PC-9 (cell line): ENCODE measurements at regions not wholly inside any gene's neighbourhood (a gene's known extent, or its start where the extent isn't known, plus 50 kb on each side); places are given as distances from the start of the nearest gene placed in this dataset.

ENCODE experiments used
- BruUV-seq: library from RNA; stranded (reverse); fragments of 400-500 nt; replicated peaks from 2 replicates; lab custom pipeline; 2021; lab: Mats Ljungman, UMichigan
- CTCF ChIA-PET: fragments of 300-600 bp; sonication (Branson Sonifier 250); formaldehyde crosslinking; loops from one replicate; lab custom pipeline; 2022; ENCODE audit warnings: antibody characterized with exemption; lab: Charles Lee
- POLR2A ChIA-PET: fragments of 300-600 bp; sonication (Branson Sonifier 250); formaldehyde crosslinking; loops from one replicate; lab custom pipeline; 2022; ENCODE audit warnings: antibody characterized with exemption; ENCODE audit not compliant: unreplicated experiment; lab: Charles Lee
- DNase-seq, 2 experiments: peaks; one replicate each; pipeline versions ENCODE4 v3.0.0 to v3.0.0-alpha.2; 2015 to 2022; ENCODE audit warnings: mixed read lengths in 1 of 2
- H2AFZ ChIP-seq: fragments of 200-600 bp; sonication (generic); 2 replicates; pipeline ENCODE4 v1.8.1; 2017; ENCODE audit warnings: antibody characterized with exemption
- H3F3A ChIP-seq: fragments of 200-600 bp; sonication (generic); 2 replicates; pipeline ENCODE4 v1.8.1; 2017; ENCODE audit warnings: antibody characterized with exemption, mild to moderate bottlenecking, low read depth; ENCODE audit not compliant: insufficient read depth
- H3K27ac ChIP-seq: fragments of 200-600 bp; sonication (generic); 2 replicates; pipeline ENCODE4 v1.6.1; 2016; ENCODE audit warnings: mixed run types
- H3K27me3 ChIP-seq: fragments of 200-600 bp; sonication (generic); 2 replicates; pipeline ENCODE4 v1.6.1; 2016; ENCODE audit warnings: low read depth, mixed run types; ENCODE audit not compliant: insufficient read depth
- H3K36me3 ChIP-seq: fragments of 200-600 bp; sonication (generic); 2 replicates; pipeline ENCODE4 v1.6.1; 2016; ENCODE audit warnings: low read depth, mixed run types
- H3K4me1 ChIP-seq: fragments of 200-600 bp; sonication (generic); replicated peaks from 2 replicates; pipeline ENCODE4 v1.6.1; 2016; ENCODE audit warnings: mixed run types; ENCODE audit not compliant: insufficient read depth
- H3K4me2 ChIP-seq: fragments of 200-600 bp; sonication (generic); 2 replicates; pipeline ENCODE4 v1.6.1; 2017; ENCODE audit warnings: mixed run types
- H3K4me3 ChIP-seq: fragments of 200-600 bp; sonication (generic); 2 replicates; pipeline ENCODE4 v1.6.1; 2016; ENCODE audit warnings: mixed run types
- H3K79me2 ChIP-seq: fragments of 200-600 bp; sonication (generic); 2 replicates; pipeline ENCODE4 v1.6.1; 2017; ENCODE audit warnings: low read depth, mixed run types
- H3K9me2 ChIP-seq: fragments of 200-600 bp; sonication (generic); 2 replicates; pipeline ENCODE4 v1.8.1; 2017; ENCODE audit warnings: mild to moderate bottlenecking; ENCODE audit not compliant: insufficient read depth
- H3K9me3 ChIP-seq: fragments of 200-600 bp; sonication (generic); 2 replicates; pipeline ENCODE4 v1.8.1; 2016; ENCODE audit warnings: low read depth; ENCODE audit not compliant: insufficient read depth
- H4K20me1 ChIP-seq: fragments of 200-600 bp; sonication (generic); 2 replicates; pipeline ENCODE4 v1.8.1; 2017; ENCODE audit not compliant: insufficient read depth
- CTCF ChIP-seq: fragments of 200-600 bp; sonication (generic); conservative IDR thresholded peaks from 2 replicates; pipeline ENCODE4 v1.6.1; 2017; ENCODE audit warnings: mixed run types, antibody characterized with exemption, mild to moderate bottlenecking, moderate library complexity
- EZH2 ChIP-seq: fragments of 200-600 bp; sonication (generic); IDR thresholded peaks from 2 replicates; pipeline ENCODE4 v1.8.0; 2017; ENCODE audit warnings: antibody characterized with exemption, low read depth
- intact Hi-C: fragments of 100-400 bp; cut with micrococcal nuclease; formaldehyde crosslinking; loops from one replicate; pipeline ENCODE4 v1.10.0; 2022; ENCODE audit not compliant: unreplicated experiment

- no peak for TF ChIP-seq EZH2
- POLR2A ChIA-PET = no interaction called here
- peaks cover 43% of the 10 kb centered on the region for H3K27me3 ChIP-seq
Observed at GRCh38 chr2:175465101-175465500, 283.6 kb upstream of the ATP5MC3 start.

GRCh38 chr2:175464311-175464670 lies 282.8 kb upstream of the ATP5MC3 start:
- BruUV-seq = no TSS peak
- no peaks in the 10 kb centered on the region for H3F3A ChIP-seq
- CTCF ChIA-PET = no interaction called here
- H4K20me1 ChIP-seq = no peaks in the 10 kb centered on the region
- 0 out of 2 replicates have a peak overlapping the region, but pooled peaks have one; percentile 1 for H2AFZ ChIP-seq
- H3K79me2 ChIP-seq = no peaks in the 10 kb centered on the region
- H3K4me2 ChIP-seq = 0 out of 2 replicates have a peak overlapping the region, but pooled peaks have one; percentile 16
- DNase-seq = no peak
- POLR2A ChIA-PET = interaction anchor here (0.6 kb wide), 1 partner anchor 126 kb away, joined by 5 read pairs; no protein-coding TSS in a partner anchor
- H3K36me3 ChIP-seq = no peaks in the 10 kb centered on the region
- TF ChIP-seq CTCF (no peak), EZH2 (no peak)
- H3K4me1 ChIP-seq = no peaks in the 10 kb centered on the region
- H3K9me2 ChIP-seq = no peaks in the 10 kb centered on the region
- intact Hi-C loops = no loop called here
- H3K9me3 ChIP-seq = no peaks in the 10 kb centered on the region; the same call in 1 of the 2 replicates
- no peak overlapping the region for H3K4me3 ChIP-seq
- no peak overlapping the region for H3K27ac ChIP-seq
- peaks cover 35% of the 10 kb centered on the region for H3K27me3 ChIP-seq

More at GRCh38 chr2:175465101-175465500, 283.6 kb upstream of the ATP5MC3 start:
- no TSS peak for BruUV-seq
- no peaks in the 10 kb centered on the region for H3K36me3 ChIP-seq
- no peaks in the 10 kb centered on the region; the same call in 1 of the 2 replicates for H3K9me2 ChIP-seq
- H3K4me2 ChIP-seq = no peak overlapping the region
- no peak overlapping the region for H3K27ac ChIP-seq
- no peaks in the 10 kb centered on the region; the same call in 1 of the 2 replicates for H3K9me3 ChIP-seq
- H3F3A ChIP-seq = no peaks in the 10 kb centered on the region
- CTCF ChIA-PET = no interaction called here
- no peaks in the 10 kb centered on the region for H4K20me1 ChIP-seq
- no peak overlapping the region for H3K4me3 ChIP-seq
- H3K4me1 ChIP-seq = no peaks in the 10 kb centered on the region
- DNase-seq = no peak
- intact Hi-C loops = no loop called here
- H3K79me2 ChIP-seq = no peaks in the 10 kb centered on the region
- H2AFZ ChIP-seq = no peak overlapping the region

- peaks cover 29% of the 10 kb centered on the region; the same call in 1 of the 2 replicates for H3K27me3 ChIP-seq
- no peaks in the 10 kb centered on the region for H4K20me1 ChIP-seq
- H3K36me3 ChIP-seq = no peaks in the 10 kb centered on the region
- ChIA-PET CTCF (no interaction called here), POLR2A (no interaction called here)
- no TSS peak for BruUV-seq
- no peaks in the 10 kb centered on the region for H3F3A ChIP-seq
- no peaks in the 10 kb centered on the region for H3K9me2 ChIP-seq
- H3K79me2 ChIP-seq = no peaks in the 10 kb centered on the region
- H3K4me3 ChIP-seq = no peak overlapping the region
- intact Hi-C loops = no loop called here
- H3K9me3 ChIP-seq = no peaks in the 10 kb centered on the region; the same call in 1 of the 2 replicates
- 0 out of 2 replicates have a peak overlapping the region, but pooled peaks have one; percentile 1 for H2AFZ ChIP-seq
- DNase-seq = no peak
- 0 out of 2 replicates have a peak overlapping the region, but pooled peaks have one; percentile 16 for H3K4me2 ChIP-seq
- H3K27ac ChIP-seq = no peak overlapping the region
- no peak for TF ChIP-seq CTCF
- no peak for TF ChIP-seq EZH2
- H3K4me1 ChIP-seq = no peaks in the 10 kb centered on the region
Observed at GRCh38 chr2:175463589-175464310, 282.2 kb upstream of the ATP5MC3 start.
